Renal cortical epithelial cell (primary cell): ENCODE measurements at regions not wholly inside any gene's neighbourhood (a gene's known extent, or its start where the extent isn't known, plus 50 kb on each side); places are given as distances from the start of the nearest gene placed in this dataset.
A peak's percentile ranks its signal among the peaks of the same experiment; 100 is the strongest.

Experiments used
- DNase-seq: peaks from one replicate; pipeline ENCODE4 v3.0.0-alpha.2; 2011; ENCODE audit warnings: low read depth

- no peak for DNase-seq
These were observed 168.8 kb upstream of the SPATS2L start for GRCh38 chr2:200137691-200138090.

- no peak for DNase-seq
These were observed 167.9 kb upstream of the SPATS2L start for GRCh38 chr2:200138391-200139124.

GRCh38 chr2:200144571-200144970 lies 161.9 kb upstream of the SPATS2L start:
- DNase-seq = no peak

DNA sequence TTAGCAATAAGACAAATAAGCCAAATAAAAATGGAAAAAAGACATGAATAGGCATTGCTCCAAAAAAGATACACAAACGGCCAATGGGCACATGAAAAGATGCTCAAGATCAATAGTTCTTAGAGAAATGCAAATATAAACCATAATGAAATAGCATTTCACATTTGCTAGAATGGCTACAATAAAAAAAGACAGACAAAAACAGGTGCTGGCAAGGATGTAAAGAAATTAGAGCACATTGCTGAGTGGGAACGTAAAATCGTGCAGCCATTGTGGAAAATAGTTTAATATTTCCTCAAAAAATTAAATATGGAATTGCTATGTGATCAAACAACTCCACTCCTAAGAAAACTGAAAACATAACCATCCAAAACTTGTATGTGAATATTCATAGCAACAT lies 160.0 kb upstream of the SPATS2L start:
- no peak for DNase-seq

- DNase-seq = no peak
These were observed 159.1 kb upstream of the SPATS2L start for GRCh38 chr2:200147371-200147770.

DNA sequence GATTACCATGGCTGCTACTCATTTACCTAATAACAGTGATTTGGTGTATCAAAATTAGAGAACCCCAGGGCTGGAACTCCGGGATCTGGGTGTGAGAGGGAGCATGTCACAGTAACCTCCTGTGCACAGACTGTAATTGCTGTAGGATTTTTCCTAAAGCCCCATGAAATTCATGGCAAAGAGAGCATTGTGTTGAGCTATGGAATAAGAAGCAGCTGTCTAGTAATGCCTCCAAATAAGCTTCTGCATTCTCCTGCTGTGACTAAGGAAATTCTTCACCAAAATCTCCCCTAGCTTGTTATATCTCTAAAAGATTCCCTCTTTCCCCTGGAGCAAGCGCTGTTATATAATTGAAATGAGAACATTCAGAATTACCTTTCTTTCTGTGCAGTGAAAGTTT lies 158.1 kb upstream of the SPATS2L start:
- no peak for DNase-seq

DNA sequence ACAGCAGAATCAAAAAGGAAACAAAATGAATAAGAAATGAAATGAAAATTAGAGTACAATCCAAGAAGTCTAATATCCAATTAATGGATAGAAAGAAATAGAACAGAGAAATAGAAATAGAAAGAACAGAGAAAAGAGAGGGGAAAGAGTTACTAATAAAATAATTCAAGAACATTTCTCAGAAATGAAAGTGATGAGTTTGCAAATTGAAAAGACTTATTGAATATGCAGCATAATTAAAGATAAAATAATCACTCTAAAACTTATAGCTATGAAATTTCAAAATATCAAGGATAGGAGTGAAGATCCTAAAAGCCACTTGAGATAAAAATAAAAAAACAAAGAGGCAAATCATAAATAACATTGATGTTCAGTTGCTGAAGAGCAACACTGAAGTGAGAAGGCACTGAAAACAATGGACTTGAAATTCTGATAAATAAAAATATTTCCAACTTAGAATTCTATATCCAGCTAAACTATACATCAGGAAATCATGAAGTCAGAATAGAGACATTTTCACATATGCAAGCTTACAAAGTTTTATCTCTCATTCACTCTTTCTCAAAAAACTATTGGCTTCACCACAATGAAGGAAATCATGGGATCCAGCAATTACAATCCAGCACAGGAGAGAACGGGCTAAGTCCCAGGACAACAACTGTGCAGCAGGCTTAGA lies 155.9 kb upstream of the SPATS2L start:
- no peak for DNase-seq

DNA sequence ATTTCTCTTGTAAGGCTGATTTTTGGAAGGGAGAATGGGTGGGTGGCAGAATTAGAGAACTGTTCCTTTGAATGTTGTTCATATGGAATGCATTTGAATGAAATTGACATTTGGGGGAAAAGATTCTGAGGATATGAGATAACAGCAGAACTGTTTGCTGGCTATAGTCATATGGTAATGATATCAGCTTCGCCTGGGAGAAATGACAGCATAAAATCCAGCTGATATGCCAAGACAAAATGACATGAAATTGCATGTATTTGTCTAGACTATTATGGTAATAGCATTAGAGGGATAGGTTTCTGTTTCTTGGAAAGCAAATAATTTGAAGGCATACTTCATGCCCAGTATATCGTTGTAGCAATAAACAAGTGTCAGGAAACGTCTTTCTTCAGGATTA lies 150.8 kb upstream of the SPATS2L start:
- DNase-seq = no peak

DNA sequence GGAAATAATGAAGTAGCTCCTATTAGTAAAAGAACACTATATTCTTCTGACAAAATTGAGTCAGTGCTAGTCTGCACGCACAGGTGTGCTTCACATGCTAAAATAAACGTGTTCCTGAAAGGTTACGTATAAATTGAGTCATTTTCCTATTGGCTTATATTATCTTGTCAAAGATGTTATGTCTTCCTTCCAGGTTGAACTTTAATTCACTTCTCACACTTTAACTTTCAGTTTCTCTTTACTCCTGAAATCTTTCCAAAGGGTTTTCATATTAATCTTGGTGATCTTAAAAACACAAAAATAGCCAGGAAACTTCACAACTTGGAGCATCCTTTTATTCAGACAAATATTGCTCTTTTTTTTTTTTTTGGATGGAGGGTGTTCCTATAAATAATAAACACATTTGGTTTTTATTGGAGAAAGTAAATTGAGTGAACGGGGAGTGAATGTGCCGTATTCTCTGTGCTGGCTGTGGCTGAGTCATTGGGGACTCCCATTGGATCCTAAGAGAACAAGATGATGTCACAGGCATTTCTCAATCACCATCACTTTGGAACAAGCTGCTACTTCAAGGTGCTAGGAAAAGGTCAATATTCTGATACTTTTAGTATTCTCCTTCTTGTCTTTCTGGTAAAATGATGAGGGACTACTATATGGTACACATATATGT lies 150.2 kb upstream of the SPATS2L start:
- peak; percentile 94 for DNase-seq

DNA sequence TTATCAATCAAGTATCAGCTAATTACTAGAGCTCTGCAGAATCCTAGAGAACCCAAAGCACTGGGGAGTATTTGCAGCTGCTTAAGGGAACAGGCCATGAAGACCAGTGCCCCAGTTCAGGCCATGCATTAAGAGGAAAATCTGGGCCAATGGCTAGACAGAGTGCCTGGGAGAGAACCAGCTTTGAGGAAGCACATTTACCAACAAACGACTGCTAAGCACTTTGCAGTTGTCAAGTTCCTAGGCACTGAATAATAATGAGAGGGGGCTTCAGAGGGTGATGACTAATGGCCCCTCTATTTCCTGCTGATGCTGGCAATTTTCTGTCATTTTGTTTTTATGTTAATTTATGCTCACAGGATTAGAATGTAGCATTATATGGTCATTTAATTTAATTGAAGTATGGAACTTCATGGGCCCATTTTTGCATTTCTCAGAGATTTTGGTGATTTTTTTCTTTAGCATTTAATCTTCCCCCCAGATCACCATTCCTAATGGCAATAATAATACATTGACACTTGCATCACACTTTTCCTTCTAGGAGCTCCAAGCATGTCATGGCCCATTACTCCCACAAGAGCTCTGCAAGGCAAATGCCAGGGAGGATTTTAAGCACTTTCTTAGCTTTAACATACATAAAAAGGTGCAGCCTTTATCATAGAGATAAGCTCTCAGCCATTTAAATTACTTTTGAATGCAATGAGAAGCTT lies 147.7 kb upstream of the SPATS2L start:
- peak; percentile 62 for DNase-seq

GRCh38 chr2:200159357-200159707 lies 147.2 kb upstream of the SPATS2L start:
- peak; percentile 72 for DNase-seq

GRCh38 chr2:200159829-200160781 lies 146.4 kb upstream of the SPATS2L start:
- DNase-seq = peak; percentile 35

DNA sequence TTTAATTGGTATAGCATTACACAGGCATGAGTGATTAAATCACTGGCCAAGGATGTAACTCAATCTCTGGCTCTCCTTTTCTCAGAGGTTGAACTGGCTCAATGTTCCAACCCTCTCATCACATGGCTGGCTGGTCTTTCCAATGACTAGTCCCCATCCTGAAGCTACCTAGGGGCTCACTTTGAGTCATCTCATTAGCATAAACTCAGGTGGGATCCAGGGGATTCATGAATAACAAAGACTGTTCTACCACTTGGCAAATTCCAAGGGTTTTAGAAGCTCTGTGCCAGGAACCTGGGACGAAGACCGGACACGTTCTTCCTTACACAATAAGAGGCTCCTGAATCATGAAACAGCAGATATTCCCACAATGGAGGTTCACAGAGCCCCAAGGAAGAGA lies 145.0 kb upstream of the SPATS2L start:
- DNase-seq = no peak

- DNase-seq = no peak
These were observed 140.8 kb upstream of the SPATS2L start for GRCh38 chr2:200165687-200166086.

DNA sequence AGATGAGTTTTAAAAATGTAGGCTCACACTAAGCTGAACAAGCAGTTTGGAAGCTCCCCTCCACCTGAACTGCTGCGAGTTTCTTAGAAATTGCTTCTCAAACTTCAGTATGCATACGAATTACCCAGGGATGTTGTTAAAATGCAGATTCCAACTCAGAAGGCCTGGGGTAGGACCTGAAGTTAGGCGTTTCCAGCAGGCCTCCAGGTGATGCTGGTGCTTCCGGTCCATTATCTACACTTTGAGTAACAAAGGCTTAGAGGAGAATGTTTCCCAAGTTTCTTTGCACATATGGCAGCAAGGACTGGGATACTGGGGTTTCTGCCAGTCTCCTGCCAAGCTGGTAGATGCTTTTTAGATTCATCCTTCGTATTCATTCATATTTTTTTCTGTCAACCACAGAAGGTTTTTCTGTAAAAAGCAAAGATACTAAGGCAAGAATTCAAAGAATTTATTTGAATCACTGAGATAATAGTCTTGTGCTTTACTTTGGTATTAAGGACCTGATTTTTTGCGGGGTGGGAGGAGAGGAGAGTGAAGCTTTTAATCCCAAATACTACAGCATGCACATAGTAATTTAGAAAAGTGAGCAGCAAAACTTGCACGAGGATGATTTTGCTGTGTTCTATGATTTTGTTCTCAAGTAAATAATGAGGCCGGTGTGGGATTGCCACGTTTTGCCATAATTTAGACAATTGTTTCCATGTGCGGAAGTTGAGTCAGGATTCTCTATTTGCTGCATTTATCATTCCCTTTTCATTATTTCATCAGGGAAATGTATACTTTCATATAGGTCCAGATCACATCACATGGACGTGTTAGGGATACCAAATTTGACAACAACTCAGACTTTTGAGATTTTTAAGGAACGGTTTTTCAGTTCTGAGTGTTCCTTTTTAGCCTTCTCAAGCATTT lies 137.6 kb upstream of the SPATS2L start:
- no peak for DNase-seq

DNA sequence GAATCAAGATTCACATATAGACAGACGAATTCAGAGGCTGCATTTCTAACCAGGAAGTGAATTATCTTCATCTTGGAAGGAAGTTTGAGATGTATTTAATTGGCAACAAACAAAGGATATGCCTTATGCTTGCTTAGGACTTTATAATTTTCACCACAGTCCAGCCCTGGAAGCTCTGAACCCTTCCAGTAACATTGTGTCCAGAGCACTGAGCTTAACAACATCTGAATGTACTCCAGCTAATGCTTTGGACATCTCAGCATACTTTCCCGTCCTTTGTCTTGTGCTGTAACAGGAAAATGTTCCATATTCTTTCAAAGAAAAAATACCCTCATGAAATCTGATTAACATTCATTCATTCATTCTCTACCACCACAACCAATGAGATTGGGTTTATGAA lies 136.3 kb upstream of the SPATS2L start:
- no peak for DNase-seq

DNA sequence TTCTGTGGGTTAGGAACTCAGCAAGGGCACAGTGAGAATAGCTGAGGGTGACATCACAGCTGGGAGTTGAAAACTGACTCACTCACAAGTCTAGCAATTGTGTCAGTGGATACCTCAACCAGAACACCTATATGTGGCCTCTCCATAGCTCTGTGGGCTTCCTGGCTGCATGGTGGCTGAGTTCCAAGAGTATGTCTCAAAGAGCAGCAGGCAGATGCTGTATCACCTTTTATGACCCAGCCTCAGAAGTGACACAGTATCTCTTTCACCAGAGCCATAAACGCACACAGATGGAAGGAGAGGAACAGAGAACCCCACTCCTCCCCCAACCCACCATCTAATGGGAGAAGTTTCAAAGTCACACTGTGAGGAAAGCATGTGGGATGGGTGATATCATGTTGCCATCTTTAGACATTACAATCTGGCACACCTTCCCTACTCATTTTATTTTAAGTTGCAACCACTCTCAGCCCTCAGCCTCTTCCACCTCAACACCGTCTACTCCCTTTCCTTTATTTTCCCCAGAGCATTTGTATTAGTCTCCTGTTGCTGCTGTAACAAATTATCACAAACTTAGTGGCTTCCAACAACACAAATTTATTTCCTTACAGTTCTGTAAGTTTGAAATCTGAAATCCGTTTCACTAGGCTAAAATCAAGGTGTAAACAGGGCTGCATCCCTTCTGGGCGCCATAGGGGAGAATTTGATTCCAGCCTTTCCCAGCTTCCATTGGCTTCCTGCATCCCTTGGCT lies 134.6 kb upstream of the SPATS2L start:
- peak; percentile 32 for DNase-seq

DNA sequence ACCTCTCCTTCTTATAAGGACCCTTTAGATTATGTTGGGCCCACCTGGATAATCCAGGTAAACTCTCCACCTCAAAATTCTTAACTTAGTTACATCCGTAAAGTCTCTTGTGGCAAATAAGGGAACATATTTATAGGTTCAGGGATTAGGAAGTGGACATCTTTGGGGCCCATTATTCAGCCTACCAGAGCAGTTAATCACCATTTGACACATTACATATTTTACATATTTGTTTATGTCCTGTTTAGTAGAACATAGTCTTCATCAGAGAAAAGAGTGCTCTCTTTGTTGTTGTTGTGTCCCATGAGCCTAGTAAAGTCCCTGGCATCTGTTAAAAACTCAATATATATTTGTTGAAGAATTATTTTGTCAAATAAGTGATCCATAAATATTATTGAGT lies 134.0 kb upstream of the SPATS2L start:
- no peak for DNase-seq

DNA sequence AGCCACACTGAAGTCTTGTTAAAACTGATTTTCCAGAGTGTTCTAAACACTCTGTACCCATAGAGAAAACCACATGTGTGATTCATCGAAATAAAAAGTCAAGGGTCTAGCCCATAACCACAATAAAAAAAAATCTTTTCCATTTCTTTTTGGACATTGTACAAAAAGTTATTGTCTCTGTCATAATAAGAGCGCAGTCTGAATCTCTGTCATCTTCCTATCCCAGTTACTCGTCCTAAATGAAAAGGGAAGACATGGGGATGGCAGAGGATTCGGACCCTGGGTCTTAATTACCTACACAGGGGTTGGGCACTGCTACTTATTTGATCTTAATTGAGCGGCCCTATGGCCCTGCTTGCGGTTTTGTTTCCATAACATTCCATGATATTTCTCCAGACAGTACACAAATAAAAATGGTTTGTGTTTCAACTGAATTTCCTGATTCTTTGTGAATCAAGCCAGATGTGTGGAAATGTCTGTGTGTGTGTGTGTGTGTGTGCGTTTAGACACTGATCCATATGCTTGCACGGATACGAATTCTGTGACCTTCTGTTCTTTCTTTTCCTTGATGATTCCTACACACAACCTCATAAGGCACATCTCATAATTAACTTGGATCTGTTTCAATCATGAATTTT lies 133.4 kb upstream of the SPATS2L start:
- no peak for DNase-seq
